Endothelial cell of umbilical vein (primary cell): ENCODE measurements at regions not wholly inside any gene's neighbourhood (a gene's known extent, or its start where the extent isn't known, plus 50 kb on each side); places are given as distances from the start of the nearest gene placed in this dataset.

Experiments
- EZH2 ChIP-seq: IDR thresholded peaks from 2 replicates; pipeline ENCODE4 v1.6.1; 2012; ENCODE audit warnings: borderline replicate concordance, low read depth, mild to moderate bottlenecking, moderate library complexity, low read length, inconsistent platforms; ENCODE audit not compliant: severe bottlenecking
- MYC ChIP-seq: IDR thresholded peaks from one replicate; pipeline ENCODE4 v1.6.1; 2011; ENCODE audit warnings: mild to moderate bottlenecking, low read depth, low read length
- POLR2A ChIP-seq: IDR thresholded peaks from 2 replicates; pipeline ENCODE4 v1.6.1; 2012; ENCODE audit warnings: low read depth, mild to moderate bottlenecking, control low read depth, low read length
- POLR2AphosphoS5 ChIP-seq: IDR thresholded peaks from 2 replicates; pipeline ENCODE4 v1.6.1; 2012; ENCODE audit warnings: low read depth, mild to moderate bottlenecking, control low read depth, low read length, moderate library complexity; ENCODE audit not compliant: insufficient read depth
- TF ChIP-seq, protein P1 (sequence below), 2 donors: IDR thresholded peaks; 1 replicate in 1 of 2; 2 replicates in 1 of 2; pipeline ENCODE4 v1.5.1; 2011; ENCODE audit warnings: low read length in 2 of 2, mild to moderate bottlenecking in 2 of 2, moderate library complexity in 2 of 2, control low read depth in 1 of 2, inconsistent platforms in 1 of 2, low read depth in 1 of 2; ENCODE audit not compliant: insufficient read depth in 1 of 2; ENCODE audit errors: extremely low read depth in 1 of 2
- TF ChIP-seq, protein P2 (sequence below): IDR thresholded peaks from 2 replicates; pipeline ENCODE4 v1.6.1; 2011; ENCODE audit not compliant: insufficient read depth, insufficient read length

GRCh38 chr10:54909165-54909564, 108.1 kb upstream of the PCDH15 start:
- TF ChIP-seq, protein P1, sequence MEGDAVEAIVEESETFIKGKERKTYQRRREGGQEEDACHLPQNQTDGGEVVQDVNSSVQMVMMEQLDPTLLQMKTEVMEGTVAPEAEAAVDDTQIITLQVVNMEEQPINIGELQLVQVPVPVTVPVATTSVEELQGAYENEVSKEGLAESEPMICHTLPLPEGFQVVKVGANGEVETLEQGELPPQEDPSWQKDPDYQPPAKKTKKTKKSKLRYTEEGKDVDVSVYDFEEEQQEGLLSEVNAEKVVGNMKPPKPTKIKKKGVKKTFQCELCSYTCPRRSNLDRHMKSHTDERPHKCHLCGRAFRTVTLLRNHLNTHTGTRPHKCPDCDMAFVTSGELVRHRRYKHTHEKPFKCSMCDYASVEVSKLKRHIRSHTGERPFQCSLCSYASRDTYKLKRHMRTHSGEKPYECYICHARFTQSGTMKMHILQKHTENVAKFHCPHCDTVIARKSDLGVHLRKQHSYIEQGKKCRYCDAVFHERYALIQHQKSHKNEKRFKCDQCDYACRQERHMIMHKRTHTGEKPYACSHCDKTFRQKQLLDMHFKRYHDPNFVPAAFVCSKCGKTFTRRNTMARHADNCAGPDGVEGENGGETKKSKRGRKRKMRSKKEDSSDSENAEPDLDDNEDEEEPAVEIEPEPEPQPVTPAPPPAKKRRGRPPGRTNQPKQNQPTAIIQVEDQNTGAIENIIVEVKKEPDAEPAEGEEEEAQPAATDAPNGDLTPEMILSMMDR (IDR thresholded peaks at IDR 0.05; ENCODE audit: extremely low read depth in 1 of 2, insufficient read depth in 1 of 2, low read depth in 1 of 2, low read length in 2 of 2), result no peak
- TF ChIP-seq POLR2AphosphoS5 (no peak), POLR2A (no peak), EZH2 (no peak), MYC (no peak)
- TF ChIP-seq, protein P2, sequence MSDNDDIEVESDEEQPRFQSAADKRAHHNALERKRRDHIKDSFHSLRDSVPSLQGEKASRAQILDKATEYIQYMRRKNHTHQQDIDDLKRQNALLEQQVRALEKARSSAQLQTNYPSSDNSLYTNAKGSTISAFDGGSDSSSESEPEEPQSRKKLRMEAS, result no peak
